ENCODE measurements at regions not wholly inside any gene's neighbourhood (a gene's known extent, or its start where the extent isn't known, plus 50 kb on each side); places are given as distances from the start of the nearest gene placed in this dataset.

DNA sequence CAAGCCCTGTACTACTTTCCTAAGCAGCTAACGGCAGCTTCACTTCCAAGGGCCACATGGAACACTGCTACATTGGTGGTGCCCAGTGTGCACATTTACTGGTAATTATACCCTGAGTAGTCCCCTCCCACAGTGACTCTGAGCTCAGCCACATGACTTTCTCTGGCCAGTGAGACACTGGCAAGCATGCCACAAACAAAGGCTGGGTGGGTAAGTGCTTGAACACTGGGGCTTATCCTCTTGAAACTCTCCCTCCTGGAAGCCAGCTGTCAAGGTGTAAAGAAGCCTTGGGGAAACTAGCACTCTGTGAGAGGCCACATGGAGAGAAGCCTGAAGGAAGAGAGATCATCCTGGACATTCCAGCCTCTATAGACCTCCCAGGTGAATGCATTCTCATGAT, 54.4 kb upstream of the DRD2 start:
- no peak for DNase-seq

DNA sequence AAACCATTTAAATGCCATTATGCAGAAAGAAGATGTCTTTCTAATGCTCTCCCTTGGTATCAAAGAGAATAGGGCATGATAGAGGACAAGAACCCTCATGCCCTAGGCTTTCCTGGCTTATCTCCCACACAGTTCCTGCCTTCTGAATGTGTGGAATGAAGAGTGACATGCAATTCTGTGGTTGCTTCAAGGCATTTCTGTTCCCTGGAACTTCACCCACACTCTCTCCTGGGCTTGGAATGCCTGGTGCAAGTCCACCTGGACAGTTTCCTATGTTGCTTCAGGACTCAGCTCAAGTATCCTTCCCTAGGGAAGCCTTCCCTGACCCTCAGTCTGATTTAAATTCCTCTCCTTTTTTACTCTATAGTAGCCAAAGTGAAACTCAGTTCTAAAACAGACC, 53.8 kb upstream of the DRD2 start:
- no peak for DNase-seq

DNA sequence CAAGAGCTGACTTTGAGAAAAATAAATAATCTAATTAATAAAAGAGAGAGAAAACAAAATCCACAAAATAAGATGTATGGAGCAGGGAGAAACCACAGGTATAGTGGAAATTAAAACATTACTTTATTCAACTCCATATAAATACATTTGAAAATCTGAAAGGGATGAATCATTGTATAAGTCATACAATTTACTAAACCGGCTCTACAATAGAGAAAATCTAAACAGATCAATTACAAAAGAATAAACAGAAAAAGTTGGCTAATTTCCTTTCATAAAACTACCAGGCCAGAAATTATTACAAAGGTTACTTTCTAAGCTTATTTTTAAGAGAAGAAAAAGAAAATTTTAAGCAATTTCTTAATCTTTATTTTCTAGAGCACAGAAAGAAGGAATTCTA, 51.3 kb upstream of the DRD2 start:
- DNase-seq, result no peak

All from amygdala (tissue), 56 donors.